ENCODE measurements at regions not wholly inside any gene's neighbourhood (a gene's known extent, or its start where the extent isn't known, plus 50 kb on each side); places are given as distances from the start of the nearest gene placed in this dataset.

DNA sequence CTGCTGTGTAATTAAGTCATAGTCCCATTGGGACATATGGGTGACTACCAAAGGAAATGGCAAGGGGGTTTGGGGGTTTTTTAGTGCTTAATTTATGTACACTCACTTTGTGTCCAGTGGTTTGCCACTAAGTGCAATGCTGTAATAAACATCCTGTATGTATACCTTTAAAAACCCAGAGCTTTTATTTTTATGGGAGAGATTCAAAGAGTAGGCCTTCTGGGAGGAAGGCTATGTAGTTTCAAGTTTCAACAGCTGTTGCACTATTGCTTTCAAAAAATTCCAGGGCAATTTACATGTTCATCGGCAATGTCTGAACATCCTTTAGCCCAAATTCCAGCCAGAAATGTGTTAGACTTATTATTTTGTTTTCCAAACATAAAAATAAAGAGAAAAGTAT is 744.7 kb downstream of the XPNPEP1 start:
- no peak overlapping the region for H3K4me3 ChIP-seq (ENCODE audit: low read depth in 1 of 5, low read length in 5 of 5)
- peaks cover 0 to 5% (median 0%) of the 10 kb centered on the region in 5 donors for H3K4me1 ChIP-seq (ENCODE audit: control insufficient read depth in 5 of 5, insufficient read depth in 5 of 5, low read length in 5 of 5)
- no peak overlapping the region for H3K27ac ChIP-seq (ENCODE audit: low read depth, low read length)
- H3K36me3 ChIP-seq (ENCODE audit: control insufficient read depth in 5 of 5, insufficient read depth in 5 of 5, low read length in 5 of 5): no peaks in the 10 kb centered on the region
- peaks cover 0 to 4% (median 0%) of the 10 kb centered on the region in 5 donors for H3K9me3 ChIP-seq (ENCODE audit: control insufficient read depth in 5 of 5, low read length in 5 of 5)
- H3K27me3 ChIP-seq (ENCODE audit: control insufficient read depth in 5 of 5, insufficient read depth in 4 of 5, low read length in 5 of 5): no peaks in the 10 kb centered on the region
- H3K9ac ChIP-seq (ENCODE audit: low read length in 5 of 5): no peak overlapping the region

DNA sequence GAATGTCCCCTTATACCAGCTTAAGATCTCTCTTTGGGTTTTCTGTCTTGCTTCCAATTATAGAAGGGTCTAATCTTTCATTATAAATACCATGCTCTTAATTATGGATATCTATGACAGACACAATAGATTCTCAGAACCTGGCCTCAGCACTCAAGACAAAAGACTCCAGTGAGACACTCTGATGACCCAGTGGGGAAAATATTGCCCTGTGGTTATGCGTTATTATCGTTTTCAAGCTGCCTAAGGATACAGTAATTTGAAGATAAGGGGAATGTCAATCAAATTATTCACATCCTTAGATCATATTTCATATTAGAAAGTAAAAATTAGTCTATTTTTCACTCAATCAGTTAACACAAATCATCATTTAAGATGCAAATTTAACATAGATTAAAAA is 748.8 kb downstream of the XPNPEP1 start:
- no peak overlapping the region for H3K27ac ChIP-seq (ENCODE audit: low read depth, low read length)
- H3K4me3 ChIP-seq (ENCODE audit: low read depth in 1 of 5, low read length in 5 of 5): no peak overlapping the region
- H3K36me3 ChIP-seq (ENCODE audit: control insufficient read depth in 5 of 5, insufficient read depth in 5 of 5, low read length in 5 of 5): no peaks in the 10 kb centered on the region
- no peaks in the 10 kb centered on the region for H3K27me3 ChIP-seq (ENCODE audit: control insufficient read depth in 5 of 5, insufficient read depth in 4 of 5, low read length in 5 of 5)
- H3K9ac ChIP-seq (ENCODE audit: low read length in 5 of 5): no peak overlapping the region
- peaks cover 0 to 11% (median 0%) of the 10 kb centered on the region in 5 donors for H3K4me1 ChIP-seq (ENCODE audit: control insufficient read depth in 5 of 5, insufficient read depth in 5 of 5, low read length in 5 of 5)
- H3K9me3 ChIP-seq (ENCODE audit: control insufficient read depth in 5 of 5, low read length in 5 of 5): peaks cover 0 to 4% (median 0%) of the 10 kb centered on the region in 5 donors

- peaks cover 0 to 11% (median 0%) of the 10 kb centered on the region in 5 donors for H3K4me1 ChIP-seq (ENCODE audit: control insufficient read depth in 5 of 5, insufficient read depth in 5 of 5, low read length in 5 of 5)
- H3K36me3 ChIP-seq (ENCODE audit: control insufficient read depth in 5 of 5, insufficient read depth in 5 of 5, low read length in 5 of 5): no peaks in the 10 kb centered on the region
- no peak overlapping the region for H3K9ac ChIP-seq (ENCODE audit: low read length in 5 of 5)
- H3K9me3 ChIP-seq (ENCODE audit: control insufficient read depth in 5 of 5, low read length in 5 of 5): peaks cover 0 to 4% (median 0%) of the 10 kb centered on the region in 5 donors
- H3K27ac ChIP-seq (ENCODE audit: low read depth, low read length): no peak overlapping the region
- no peak overlapping the region for H3K4me3 ChIP-seq (ENCODE audit: low read depth in 1 of 5, low read length in 5 of 5)
- no peaks in the 10 kb centered on the region for H3K27me3 ChIP-seq (ENCODE audit: control insufficient read depth in 5 of 5, insufficient read depth in 4 of 5, low read length in 5 of 5)
Observed at GRCh38 chr10:109173937-109174336, 749.4 kb downstream of the XPNPEP1 start.

DNA sequence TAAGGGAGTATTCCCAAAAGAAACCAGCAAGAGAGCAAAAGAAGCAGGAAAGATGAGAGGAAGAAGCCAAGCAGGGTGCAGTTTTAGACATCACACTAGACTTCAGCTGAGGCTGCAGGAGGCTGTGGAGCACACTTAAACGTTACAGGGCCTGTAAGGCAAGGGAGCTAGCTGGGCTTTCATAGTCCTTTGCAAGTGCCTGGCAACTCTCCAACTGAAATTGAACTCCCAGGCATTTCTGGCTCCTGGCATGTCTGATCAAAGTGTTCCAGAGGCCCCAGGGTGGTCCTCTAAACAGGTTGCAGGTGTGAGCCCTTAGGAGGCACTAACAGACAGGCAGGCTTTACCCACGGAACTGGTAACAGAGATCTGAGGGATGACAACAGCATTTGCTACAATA is 750.2 kb downstream of the XPNPEP1 start:
- H3K27ac ChIP-seq (ENCODE audit: low read depth, low read length): no peak overlapping the region
- H3K27me3 ChIP-seq (ENCODE audit: control insufficient read depth in 5 of 5, insufficient read depth in 4 of 5, low read length in 5 of 5): no peaks in the 10 kb centered on the region
- no peaks in the 10 kb centered on the region for H3K36me3 ChIP-seq (ENCODE audit: control insufficient read depth in 5 of 5, insufficient read depth in 5 of 5, low read length in 5 of 5)
- H3K9me3 ChIP-seq (ENCODE audit: control insufficient read depth in 5 of 5, low read length in 5 of 5): peaks cover 0 to 4% (median 0%) of the 10 kb centered on the region in 5 donors
- H3K4me3 ChIP-seq (ENCODE audit: low read depth in 1 of 5, low read length in 5 of 5): no peak overlapping the region
- peaks cover 0 to 6% (median 0%) of the 10 kb centered on the region in 5 donors for H3K4me1 ChIP-seq (ENCODE audit: control insufficient read depth in 5 of 5, insufficient read depth in 5 of 5, low read length in 5 of 5)
- no peak overlapping the region for H3K9ac ChIP-seq (ENCODE audit: low read length in 5 of 5)

DNA sequence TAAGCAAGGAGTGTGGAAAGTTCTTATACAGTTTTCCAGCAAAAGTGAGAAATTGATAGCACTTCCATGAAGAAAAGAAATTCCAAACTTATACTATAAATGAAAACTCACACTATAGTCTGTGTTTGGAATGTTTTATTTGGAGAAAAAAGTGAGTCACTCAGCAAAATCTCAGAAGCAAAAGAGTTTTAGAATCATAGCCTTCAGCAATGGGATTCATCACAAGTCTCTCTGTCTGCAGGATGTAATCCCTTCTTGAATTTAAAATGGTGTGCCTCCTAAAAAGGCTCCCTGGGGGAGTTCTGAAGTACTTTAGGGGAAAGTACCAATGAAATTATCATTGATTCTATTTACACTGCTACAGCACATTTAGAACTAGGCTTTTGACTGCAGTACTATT is 756.4 kb downstream of the XPNPEP1 start:
- no peak overlapping the region for H3K9ac ChIP-seq (ENCODE audit: low read length in 5 of 5)
- no peaks in the 10 kb centered on the region for H3K36me3 ChIP-seq (ENCODE audit: control insufficient read depth in 5 of 5, insufficient read depth in 5 of 5, low read length in 5 of 5)
- H3K27me3 ChIP-seq (ENCODE audit: control insufficient read depth in 5 of 5, insufficient read depth in 4 of 5, low read length in 5 of 5): no peaks in the 10 kb centered on the region
- no peaks in the 10 kb centered on the region for H3K4me1 ChIP-seq (ENCODE audit: control insufficient read depth in 5 of 5, insufficient read depth in 5 of 5, low read length in 5 of 5)
- no peak overlapping the region for H3K4me3 ChIP-seq (ENCODE audit: low read depth in 1 of 5, low read length in 5 of 5)
- H3K9me3 ChIP-seq (ENCODE audit: control insufficient read depth in 5 of 5, low read length in 5 of 5): no peaks in the 10 kb centered on the region
- H3K27ac ChIP-seq (ENCODE audit: low read depth, low read length): no peak overlapping the region

GRCh38 chr10:109159351-109159750 is 764.0 kb downstream of the XPNPEP1 start:
- H3K9ac ChIP-seq (ENCODE audit: low read length in 5 of 5): no peak overlapping the region
- no peaks in the 10 kb centered on the region for H3K9me3 ChIP-seq (ENCODE audit: control insufficient read depth in 5 of 5, low read length in 5 of 5)
- no peaks in the 10 kb centered on the region for H3K27me3 ChIP-seq (ENCODE audit: control insufficient read depth in 5 of 5, insufficient read depth in 4 of 5, low read length in 5 of 5)
- no peak overlapping the region for H3K27ac ChIP-seq (ENCODE audit: low read depth, low read length)
- no peaks in the 10 kb centered on the region for H3K36me3 ChIP-seq (ENCODE audit: control insufficient read depth in 5 of 5, insufficient read depth in 5 of 5, low read length in 5 of 5)
- H3K4me1 ChIP-seq (ENCODE audit: control insufficient read depth in 5 of 5, insufficient read depth in 5 of 5, low read length in 5 of 5): peaks cover 0 to 9% (median 0%) of the 10 kb centered on the region in 5 donors
- H3K4me3 ChIP-seq (ENCODE audit: low read depth in 1 of 5, low read length in 5 of 5): no peak overlapping the region

DNA sequence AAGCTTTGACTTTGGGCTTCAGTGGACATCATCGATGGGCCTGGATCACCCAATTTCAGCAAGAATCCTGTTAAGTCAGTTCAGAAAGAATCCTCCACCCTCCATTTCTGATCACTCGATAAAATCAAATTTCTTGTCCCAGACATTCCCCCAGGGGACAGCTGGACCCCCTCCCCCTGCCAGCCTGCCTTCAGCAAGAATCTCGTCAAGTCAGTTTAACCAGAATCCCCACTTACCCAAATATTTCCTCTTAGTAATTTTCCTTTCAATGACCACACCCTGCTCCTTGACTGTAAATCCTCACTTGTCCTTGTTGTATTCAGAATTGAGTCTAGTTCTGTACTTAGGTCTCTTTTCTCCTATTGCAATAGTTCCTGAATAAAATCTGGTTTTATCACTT is 766.9 kb downstream of the XPNPEP1 start:
- no peak overlapping the region for H3K27ac ChIP-seq (ENCODE audit: low read depth, low read length)
- H3K27me3 ChIP-seq (ENCODE audit: control insufficient read depth in 5 of 5, insufficient read depth in 4 of 5, low read length in 5 of 5): no peaks in the 10 kb centered on the region
- H3K4me1 ChIP-seq (ENCODE audit: control insufficient read depth in 5 of 5, insufficient read depth in 5 of 5, low read length in 5 of 5): peaks cover 0 to 9% (median 0%) of the 10 kb centered on the region in 5 donors
- peaks cover 0 to 2% (median 0%) of the 10 kb centered on the region in 5 donors for H3K9me3 ChIP-seq (ENCODE audit: control insufficient read depth in 5 of 5, low read length in 5 of 5)
- no peak overlapping the region for H3K4me3 ChIP-seq (ENCODE audit: low read depth in 1 of 5, low read length in 5 of 5)
- H3K9ac ChIP-seq (ENCODE audit: low read length in 5 of 5): no peak overlapping the region
- H3K36me3 ChIP-seq (ENCODE audit: control insufficient read depth in 5 of 5, insufficient read depth in 5 of 5, low read length in 5 of 5): no peaks in the 10 kb centered on the region

GRCh38 chr10:109149666-109150350 is 773.5 kb downstream of the XPNPEP1 start:
- Histone ChIP-seq H3K9ac (ENCODE audit: low read length in 5 of 5) (no peak overlapping the region), H3K4me3 (ENCODE audit: low read depth in 1 of 5, low read length in 5 of 5) (no peak overlapping the region), H3K27ac (ENCODE audit: low read depth, low read length) (no peak overlapping the region), H3K36me3 (ENCODE audit: control insufficient read depth in 5 of 5, insufficient read depth in 5 of 5, low read length in 5 of 5) (no peaks in the 10 kb centered on the region), H3K9me3 (ENCODE audit: control insufficient read depth in 5 of 5, low read length in 5 of 5) (peaks cover 0 to 2% (median 0%) of the 10 kb centered on the region in 5 donors), H3K27me3 (ENCODE audit: control insufficient read depth in 5 of 5, insufficient read depth in 4 of 5, low read length in 5 of 5) (no peaks in the 10 kb centered on the region), H3K4me1 (ENCODE audit: control insufficient read depth in 5 of 5, insufficient read depth in 5 of 5, low read length in 5 of 5) (no peaks in the 10 kb centered on the region)

DNA sequence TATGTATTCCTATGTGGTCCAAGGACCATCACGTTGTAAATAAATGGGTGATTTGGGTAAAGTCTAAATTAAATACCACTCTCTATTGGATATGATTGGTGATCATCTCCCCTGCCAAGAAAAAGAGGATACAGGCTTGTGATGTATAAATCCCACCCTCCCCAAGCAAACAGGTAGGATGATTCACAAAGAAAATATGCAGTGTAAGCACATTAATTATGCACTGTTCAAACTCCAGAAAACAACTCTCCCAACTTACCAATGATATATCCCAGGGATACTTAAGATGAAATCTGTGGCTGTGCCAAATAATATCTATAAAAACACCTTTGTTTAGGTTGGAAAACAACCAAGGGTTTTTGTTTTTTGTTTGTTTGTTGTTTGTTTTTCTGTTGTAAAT is 795.9 kb downstream of the XPNPEP1 start:
- Histone ChIP-seq H3K4me1 (ENCODE audit: control insufficient read depth in 5 of 5, insufficient read depth in 5 of 5, low read length in 5 of 5) (peaks cover 0 to 19% (median 0%) of the 10 kb centered on the region in 5 donors), H3K9ac (ENCODE audit: low read length in 5 of 5) (no peak overlapping the region), H3K27me3 (ENCODE audit: control insufficient read depth in 5 of 5, insufficient read depth in 4 of 5, low read length in 5 of 5) (no peaks in the 10 kb centered on the region), H3K4me3 (ENCODE audit: low read depth in 1 of 5, low read length in 5 of 5) (no peak overlapping the region), H3K9me3 (ENCODE audit: control insufficient read depth in 5 of 5, low read length in 5 of 5) (no peaks in the 10 kb centered on the region), H3K27ac (ENCODE audit: low read depth, low read length) (no peak overlapping the region), H3K36me3 (ENCODE audit: control insufficient read depth in 5 of 5, insufficient read depth in 5 of 5, low read length in 5 of 5) (no peaks in the 10 kb centered on the region)

DNA sequence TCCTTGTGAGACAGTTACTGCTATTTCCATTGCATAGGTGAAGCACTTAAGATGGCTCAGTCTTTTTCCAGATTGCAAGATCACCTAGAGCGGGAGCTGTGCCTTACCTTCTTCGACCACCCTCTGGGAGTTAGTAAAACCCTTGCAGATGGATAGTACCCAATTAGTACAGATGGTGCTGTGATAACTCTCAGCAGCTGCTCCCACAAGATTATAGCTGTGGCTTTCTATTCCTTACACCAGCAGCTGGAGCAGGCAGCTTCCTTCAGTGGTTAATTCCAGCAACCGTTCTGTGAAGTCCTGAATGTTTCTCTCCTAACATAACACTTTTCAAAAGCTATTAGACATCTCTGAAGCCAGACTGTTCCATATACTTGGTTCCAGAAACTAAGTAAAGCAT is 796.8 kb downstream of the XPNPEP1 start:
- no peak overlapping the region for H3K9ac ChIP-seq (ENCODE audit: low read length in 5 of 5)
- H3K36me3 ChIP-seq (ENCODE audit: control insufficient read depth in 5 of 5, insufficient read depth in 5 of 5, low read length in 5 of 5): no peaks in the 10 kb centered on the region
- no peak overlapping the region for H3K4me3 ChIP-seq (ENCODE audit: low read depth in 1 of 5, low read length in 5 of 5)
- peaks cover 0 to 19% (median 0%) of the 10 kb centered on the region in 5 donors for H3K4me1 ChIP-seq (ENCODE audit: control insufficient read depth in 5 of 5, insufficient read depth in 5 of 5, low read length in 5 of 5)
- no peaks in the 10 kb centered on the region for H3K27me3 ChIP-seq (ENCODE audit: control insufficient read depth in 5 of 5, insufficient read depth in 4 of 5, low read length in 5 of 5)
- no peaks in the 10 kb centered on the region for H3K9me3 ChIP-seq (ENCODE audit: control insufficient read depth in 5 of 5, low read length in 5 of 5)
- H3K27ac ChIP-seq (ENCODE audit: low read depth, low read length): no peak overlapping the region
